ENCODE measurements at regions not wholly inside any gene's neighbourhood (a gene's known extent, or its start where the extent isn't known, plus 50 kb on each side); places are given as distances from the start of the nearest gene placed in this dataset.
"Not testable (repeated sequence)": the region's sequence is repeated elsewhere in the genome, so short reads cannot be mapped to it uniquely, and the experiment has no call there.

DNA sequence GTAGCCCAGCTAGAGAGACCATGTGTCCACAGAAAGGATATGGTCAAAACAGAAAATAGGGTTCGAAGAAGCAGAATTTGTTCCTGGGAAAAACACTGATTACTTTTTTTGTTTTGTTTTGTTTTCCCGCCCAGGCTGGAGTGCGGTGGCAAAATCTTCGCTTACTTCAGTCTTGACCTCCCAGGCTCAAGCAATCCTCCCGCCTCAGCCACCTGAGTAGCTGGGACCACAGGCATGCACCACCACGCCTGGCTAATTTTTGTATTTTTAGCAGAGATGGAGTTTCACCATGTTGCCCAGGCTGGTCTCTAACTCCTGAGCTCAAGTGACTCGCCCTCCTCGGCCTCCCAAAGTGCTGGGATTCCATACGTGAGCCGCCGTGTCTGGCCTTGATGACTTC, 99.9 kb upstream of the ZBTB18 start:
- TF ChIP-seq CTCF, POLR2A (IDR thresholded peaks at IDR 0.05): not testable (repeated sequence)
